Breast epithelium (tissue), 3 donors: ENCODE measurements at regions not wholly inside any gene's neighbourhood (a gene's known extent, or its start where the extent isn't known, plus 50 kb on each side); places are given as distances from the start of the nearest gene placed in this dataset.

Experiments used
- POLR2A ChIP-seq: fragments of 450-650 bp; IDR thresholded peaks from one replicate; pipeline ENCODE4 v1.6.1; 2016; ENCODE audit warnings: antibody characterized with exemption, mild to moderate bottlenecking, moderate library complexity
- TF ChIP-seq, protein P1 (sequence below), 3 donors: fragments of 450-650 bp; IDR thresholded peaks; one replicate each; pipeline ENCODE4 v1.5.1; 2016 to 2017; ENCODE audit warnings: antibody characterized with exemption in 3 of 3, mild to moderate bottlenecking in 3 of 3, moderate library complexity in 3 of 3

DNA sequence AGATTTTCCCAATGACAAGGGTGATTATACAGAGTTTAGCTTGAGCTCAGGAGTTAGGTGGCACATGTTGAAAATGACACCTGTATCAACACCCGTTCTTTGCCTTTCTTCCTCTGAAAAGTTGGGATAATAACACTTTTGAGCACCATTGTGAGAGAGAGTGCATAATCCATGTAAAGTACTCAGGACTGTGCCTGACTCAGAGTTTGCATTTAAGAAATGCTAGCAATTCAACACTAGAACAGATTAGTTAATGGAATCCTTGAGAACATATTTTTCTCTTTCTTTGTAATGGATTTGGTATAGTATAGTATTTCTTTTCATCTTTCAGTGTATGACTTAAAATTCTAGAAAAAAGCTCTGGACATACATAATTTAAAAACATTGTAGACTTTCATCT is 449.2 kb downstream of the GJA1 start:
- no peak for TF ChIP-seq POLR2A
- TF ChIP-seq, protein P1, sequence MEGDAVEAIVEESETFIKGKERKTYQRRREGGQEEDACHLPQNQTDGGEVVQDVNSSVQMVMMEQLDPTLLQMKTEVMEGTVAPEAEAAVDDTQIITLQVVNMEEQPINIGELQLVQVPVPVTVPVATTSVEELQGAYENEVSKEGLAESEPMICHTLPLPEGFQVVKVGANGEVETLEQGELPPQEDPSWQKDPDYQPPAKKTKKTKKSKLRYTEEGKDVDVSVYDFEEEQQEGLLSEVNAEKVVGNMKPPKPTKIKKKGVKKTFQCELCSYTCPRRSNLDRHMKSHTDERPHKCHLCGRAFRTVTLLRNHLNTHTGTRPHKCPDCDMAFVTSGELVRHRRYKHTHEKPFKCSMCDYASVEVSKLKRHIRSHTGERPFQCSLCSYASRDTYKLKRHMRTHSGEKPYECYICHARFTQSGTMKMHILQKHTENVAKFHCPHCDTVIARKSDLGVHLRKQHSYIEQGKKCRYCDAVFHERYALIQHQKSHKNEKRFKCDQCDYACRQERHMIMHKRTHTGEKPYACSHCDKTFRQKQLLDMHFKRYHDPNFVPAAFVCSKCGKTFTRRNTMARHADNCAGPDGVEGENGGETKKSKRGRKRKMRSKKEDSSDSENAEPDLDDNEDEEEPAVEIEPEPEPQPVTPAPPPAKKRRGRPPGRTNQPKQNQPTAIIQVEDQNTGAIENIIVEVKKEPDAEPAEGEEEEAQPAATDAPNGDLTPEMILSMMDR (IDR thresholded peaks at IDR 0.05) = no peak
